HG03354 (cell line): ENCODE measurements at regions not wholly inside any gene's neighbourhood (a gene's known extent, or its start where the extent isn't known, plus 50 kb on each side); places are given as distances from the start of the nearest gene placed in this dataset.

Experiments used
- ATAC-seq: cut with Tn5 transposase; IDR thresholded peaks from one replicate; pipeline ENCODE4 v1.9.1; 2021; ENCODE audit warnings: mild to moderate bottlenecking; ENCODE audit not compliant: unreplicated experiment, poor library complexity, severe bottlenecking

- ATAC-seq = no peak
These were observed 181.6 kb upstream of the HS6ST1 start for GRCh38 chr2:128500138-128500800.

- no peak for ATAC-seq
These were observed 182.5 kb upstream of the HS6ST1 start for GRCh38 chr2:128501006-128501690.

DNA sequence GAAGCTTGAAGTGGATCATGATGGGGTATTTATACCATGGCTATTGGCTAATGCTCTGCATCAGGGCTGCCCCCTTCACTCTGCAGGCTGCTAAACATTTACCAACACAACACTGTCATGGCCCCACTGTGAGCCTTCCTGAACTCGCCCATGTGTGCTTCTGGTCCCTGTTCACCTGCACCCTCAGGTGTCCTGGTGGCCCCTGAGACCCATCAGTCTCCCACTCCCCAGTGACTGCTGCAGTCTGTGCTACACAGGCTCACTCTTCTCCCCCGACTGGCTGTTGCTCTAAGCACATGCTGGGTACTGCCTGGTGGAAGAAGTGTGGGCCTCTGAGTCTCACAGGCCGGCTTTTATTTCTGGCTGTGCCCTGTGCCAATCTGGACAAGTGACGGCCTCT is 183.0 kb upstream of the HS6ST1 start:
- ATAC-seq = no peak

- no peak for ATAC-seq
These were observed 183.5 kb upstream of the HS6ST1 start for GRCh38 chr2:128502200-128502599.

- ATAC-seq = no peak
These were observed 184.1 kb upstream of the HS6ST1 start for GRCh38 chr2:128502638-128503246.

DNA sequence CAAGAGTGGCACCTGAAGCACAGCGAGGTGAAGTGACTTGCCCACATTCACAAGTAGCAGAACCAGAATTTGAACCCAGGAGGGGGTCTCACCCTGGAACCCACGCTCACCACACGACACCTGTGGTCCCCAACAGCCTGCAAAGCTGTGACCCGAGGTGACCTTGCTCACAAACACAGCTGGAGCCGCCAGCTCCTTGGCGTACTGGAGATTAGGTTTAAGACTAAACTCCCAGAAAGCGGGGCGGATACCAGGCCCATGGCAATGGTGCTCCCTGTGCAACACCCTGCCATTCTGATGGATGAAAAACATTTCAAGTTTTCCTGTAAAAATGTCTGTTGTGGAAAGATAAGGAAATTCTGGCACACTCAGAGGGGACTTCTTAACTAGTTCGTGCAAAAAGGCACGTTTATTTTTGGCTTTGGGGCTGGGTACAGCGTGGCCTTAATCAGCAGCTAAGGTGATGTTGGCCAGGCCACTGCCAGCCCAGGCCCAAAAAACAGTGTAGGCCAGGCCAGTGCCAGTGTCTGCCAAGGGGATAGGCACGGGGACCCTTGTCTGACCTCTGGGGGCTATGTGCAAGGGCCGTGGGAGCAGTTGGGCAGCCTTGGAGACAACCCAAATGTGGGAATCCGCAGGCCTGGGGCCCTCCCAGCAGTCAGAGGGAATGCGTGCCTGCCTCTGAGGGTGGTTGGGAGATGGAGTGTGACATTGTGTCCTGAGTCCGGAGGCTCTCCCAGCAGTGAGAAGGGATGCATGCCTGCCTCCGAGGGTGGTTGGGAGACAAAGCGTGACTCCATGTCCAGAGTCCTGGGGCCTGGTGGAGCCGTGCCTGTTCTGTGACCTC is 185.0 kb upstream of the HS6ST1 start:
- ATAC-seq = no peak

DNA sequence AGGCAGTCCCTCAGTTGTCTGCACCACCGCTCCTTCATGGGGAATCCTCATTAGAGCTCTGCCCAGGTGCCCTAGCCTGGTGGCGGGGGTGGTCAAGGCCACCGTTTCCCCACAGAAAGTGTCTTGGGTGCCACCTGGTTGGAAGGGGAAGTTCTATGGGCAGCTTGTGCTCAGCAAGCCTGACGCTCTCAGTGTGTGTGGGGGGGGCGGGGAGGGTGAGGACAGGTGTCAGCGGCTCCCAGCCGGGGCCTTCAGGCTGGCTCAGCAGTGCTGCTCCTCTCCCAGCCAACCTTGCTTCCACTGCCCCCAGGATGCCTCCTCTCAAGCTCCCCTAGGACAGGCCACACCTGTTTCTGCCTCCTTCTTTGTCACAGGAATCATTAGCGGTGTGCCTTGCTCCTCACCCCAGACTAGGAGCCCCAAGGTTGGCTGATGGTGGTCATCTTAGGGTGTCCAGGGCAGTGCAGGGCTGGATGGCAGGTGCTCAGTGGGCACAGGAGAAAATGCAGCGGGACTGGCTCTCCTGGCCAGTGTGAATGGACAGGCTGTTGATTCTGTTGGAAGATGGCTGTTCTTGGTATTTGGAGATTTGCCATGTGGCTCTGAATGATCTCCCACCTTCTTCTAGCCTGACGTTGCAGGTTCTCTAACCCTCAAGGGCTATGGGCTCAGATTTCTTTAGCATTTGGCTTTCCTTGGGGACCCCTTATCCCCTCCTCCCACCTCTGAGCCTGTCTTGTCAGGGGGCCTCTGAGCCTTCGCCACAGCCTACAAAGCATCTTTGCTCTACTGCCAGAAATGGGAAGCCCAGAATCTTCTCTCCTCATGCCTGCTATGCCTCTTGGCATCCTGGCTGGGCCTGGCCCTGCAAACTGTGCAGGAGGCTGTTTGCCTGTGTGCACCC is 185.8 kb upstream of the HS6ST1 start:
- ATAC-seq = peak; percentile 67

- no peak for ATAC-seq
These were observed 186.5 kb upstream of the HS6ST1 start for GRCh38 chr2:128505150-128505490.

GRCh38 chr2:128505575-128506526 is 187.2 kb upstream of the HS6ST1 start:
- no peak for ATAC-seq

- ATAC-seq = no peak
These were observed 187.9 kb upstream of the HS6ST1 start for GRCh38 chr2:128506534-128506933.

- ATAC-seq = no peak
These were observed 192.2 kb upstream of the HS6ST1 start for GRCh38 chr2:128510701-128511397.

- ATAC-seq = no peak
These were observed 193.2 kb upstream of the HS6ST1 start for GRCh38 chr2:128511731-128512378.

DNA sequence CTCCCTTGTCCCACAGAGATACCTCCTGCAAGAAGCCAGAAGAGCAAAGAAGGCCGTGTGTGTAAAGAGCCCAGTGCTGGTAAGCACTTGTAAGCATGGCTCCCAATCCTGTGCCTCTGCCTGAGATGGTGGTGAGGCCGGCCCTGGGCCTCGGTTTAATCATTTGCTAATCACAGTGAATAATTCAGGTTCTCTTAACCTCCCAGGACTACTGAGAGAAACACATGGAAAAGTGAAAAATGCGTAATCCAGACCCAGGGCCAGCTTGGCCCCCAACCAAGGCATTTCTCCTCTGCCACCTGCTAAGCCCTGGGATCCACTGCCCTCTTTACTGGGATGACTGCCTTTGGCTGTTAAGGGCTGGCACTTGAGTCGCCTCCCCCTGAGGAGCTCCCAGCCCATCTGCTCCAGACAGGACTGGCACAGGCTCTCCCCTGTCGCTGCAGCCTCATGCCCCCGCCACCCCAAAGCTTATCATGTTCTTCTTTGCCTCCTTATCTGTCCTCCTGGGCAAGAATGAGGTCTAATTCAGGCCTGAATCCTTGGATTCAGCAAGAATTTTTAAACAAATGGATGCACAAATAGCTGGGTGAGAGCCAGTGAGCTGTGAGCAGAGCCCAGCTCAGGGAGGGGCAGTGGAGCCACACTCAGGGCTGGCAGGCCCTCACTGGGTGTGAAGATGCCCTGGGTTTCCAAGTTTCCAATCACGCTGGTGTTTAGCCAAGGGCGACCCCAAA is 193.9 kb upstream of the HS6ST1 start:
- ATAC-seq = no peak

DNA sequence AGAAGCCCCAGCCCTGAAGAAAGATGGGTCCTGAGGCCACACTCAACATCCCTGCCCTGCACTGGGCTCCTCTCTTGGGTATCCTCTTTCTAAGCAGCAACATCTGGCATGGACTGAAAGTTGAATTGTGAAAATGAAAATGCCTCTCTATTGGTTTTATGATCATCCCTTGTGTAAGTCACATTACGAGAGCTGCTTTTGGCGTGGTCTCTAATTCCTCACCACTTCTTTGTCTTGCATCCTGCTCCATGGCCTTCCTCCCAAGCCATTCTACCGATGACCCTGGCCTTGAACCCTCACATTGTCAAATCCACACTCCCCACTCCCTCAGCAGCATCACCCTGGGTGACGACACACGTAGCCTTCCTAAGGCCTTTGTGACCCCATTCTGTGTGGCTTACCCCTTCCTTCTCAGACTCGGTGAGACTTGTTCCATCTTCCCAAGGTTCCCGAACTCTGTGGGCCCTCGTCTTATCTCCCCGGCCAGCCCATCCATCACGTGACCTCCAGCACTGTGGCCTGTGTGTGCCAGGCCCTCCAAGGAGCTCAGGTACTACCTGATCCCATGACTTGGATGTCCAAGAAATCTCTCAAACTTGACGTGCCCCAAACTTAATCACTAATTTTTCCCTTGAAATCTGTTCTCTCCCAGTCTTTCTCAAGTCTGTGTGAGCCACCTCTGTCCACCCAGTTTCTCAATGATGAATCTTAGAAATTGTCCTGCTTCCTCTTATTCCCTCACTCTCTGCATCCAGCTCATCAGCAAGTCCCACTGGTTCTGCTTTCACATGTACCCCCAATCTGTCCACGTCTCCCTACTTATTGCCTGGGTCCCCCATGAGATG is 194.7 kb upstream of the HS6ST1 start:
- peak; percentile 60 for ATAC-seq

- ATAC-seq = peak; percentile 89
These were observed 195.3 kb upstream of the HS6ST1 start for GRCh38 chr2:128513961-128514283.

DNA sequence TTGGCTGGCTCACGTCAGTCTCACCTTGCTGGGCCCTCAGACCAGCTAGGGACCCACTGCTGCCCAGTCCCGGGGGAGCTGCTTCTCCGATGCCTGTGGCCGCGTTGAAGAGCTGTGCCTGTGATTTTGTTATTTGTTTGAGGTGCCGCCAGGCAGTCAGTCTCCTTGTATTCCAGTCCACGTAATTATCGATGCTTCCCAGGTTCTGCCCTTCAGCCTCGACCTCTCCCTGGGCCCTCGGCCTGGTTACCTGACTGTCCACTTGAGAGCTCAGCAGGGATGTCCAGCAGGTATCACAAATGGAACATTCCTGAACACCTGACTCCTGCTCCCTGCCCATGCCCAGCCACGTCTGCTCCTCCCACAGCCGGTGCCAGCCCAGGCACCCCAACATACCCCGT is 195.9 kb upstream of the HS6ST1 start:
- no peak for ATAC-seq
